Activated CD4-positive, alpha-beta T cell treated with anti-CD3 and anti-CD28 coated beads, Interleukin-10, Interleukin-2, amounts not matched to agents 100 ng/mL and 50 ng/mL, durations not matched to agents 16 hours and 8 hours (primary cell): ENCODE measurements at regions not wholly inside any gene's neighbourhood (a gene's known extent, or its start where the extent isn't known, plus 50 kb on each side); places are given as distances from the start of the nearest gene placed in this dataset.

Source experiments
- DNase-seq: peaks from one replicate; pipeline ENCODE4 v3.0.0-alpha.2; 2020

GRCh38 chr4:52234561-52235440 is 183.7 kb downstream of the SPATA18 start:
- no peak for DNase-seq

GRCh38 chr4:52235552-52236201 is 184.6 kb downstream of the SPATA18 start:
- DNase-seq, result no peak

GRCh38 chr4:52241916-52242315 is 190.8 kb downstream of the SPATA18 start:
- no peak for DNase-seq

- DNase-seq, result no peak
These were observed 192.3 kb downstream of the SPATA18 start for GRCh38 chr4:52243367-52243766.

- no peak for DNase-seq
These were observed 193.1 kb downstream of the SPATA18 start for GRCh38 chr4:52244103-52244775.

- DNase-seq, result no peak
These were observed 193.7 kb downstream of the SPATA18 start for GRCh38 chr4:52244848-52245247.

- no peak for DNase-seq
These were observed 195.7 kb downstream of the SPATA18 start for GRCh38 chr4:52246827-52247226.

GRCh38 chr4:52247941-52248340 is 196.8 kb downstream of the SPATA18 start:
- DNase-seq, result no peak

- DNase-seq, result no peak
These were observed 197.7 kb downstream of the SPATA18 start for GRCh38 chr4:52248820-52249219.

GRCh38 chr4:52249581-52249980 is 198.5 kb downstream of the SPATA18 start:
- DNase-seq, result no peak

GRCh38 chr4:52250154-52250553 is 199.1 kb downstream of the SPATA18 start:
- no peak for DNase-seq

- DNase-seq, result no peak
These were observed 200.8 kb downstream of the SPATA18 start for GRCh38 chr4:52251864-52252263.

GRCh38 chr4:52253025-52253424 is 201.9 kb downstream of the SPATA18 start:
- no peak for DNase-seq

GRCh38 chr4:52256522-52256921 is 205.4 kb downstream of the SPATA18 start:
- no peak for DNase-seq

GRCh38 chr4:52259978-52260377 is 208.9 kb downstream of the SPATA18 start:
- no peak for DNase-seq

GRCh38 chr4:52260514-52261210 is 209.6 kb downstream of the SPATA18 start:
- DNase-seq, result no peak

GRCh38 chr4:52263607-52264006 is 212.5 kb downstream of the SPATA18 start:
- no peak for DNase-seq

- no peak for DNase-seq
These were observed 214.8 kb downstream of the SPATA18 start for GRCh38 chr4:52265781-52266525.

GRCh38 chr4:52266537-52267137 is 215.5 kb downstream of the SPATA18 start:
- DNase-seq, result no peak

- no peak for DNase-seq
These were observed 218.7 kb downstream of the SPATA18 start for GRCh38 chr4:52269761-52270160.

- DNase-seq, result no peak
These were observed 222.8 kb downstream of the SPATA18 start for GRCh38 chr4:52273885-52274284.
